ENCODE measurements at regions not wholly inside any gene's neighbourhood (a gene's known extent, or its start where the extent isn't known, plus 50 kb on each side); places are given as distances from the start of the nearest gene placed in this dataset.

DNA sequence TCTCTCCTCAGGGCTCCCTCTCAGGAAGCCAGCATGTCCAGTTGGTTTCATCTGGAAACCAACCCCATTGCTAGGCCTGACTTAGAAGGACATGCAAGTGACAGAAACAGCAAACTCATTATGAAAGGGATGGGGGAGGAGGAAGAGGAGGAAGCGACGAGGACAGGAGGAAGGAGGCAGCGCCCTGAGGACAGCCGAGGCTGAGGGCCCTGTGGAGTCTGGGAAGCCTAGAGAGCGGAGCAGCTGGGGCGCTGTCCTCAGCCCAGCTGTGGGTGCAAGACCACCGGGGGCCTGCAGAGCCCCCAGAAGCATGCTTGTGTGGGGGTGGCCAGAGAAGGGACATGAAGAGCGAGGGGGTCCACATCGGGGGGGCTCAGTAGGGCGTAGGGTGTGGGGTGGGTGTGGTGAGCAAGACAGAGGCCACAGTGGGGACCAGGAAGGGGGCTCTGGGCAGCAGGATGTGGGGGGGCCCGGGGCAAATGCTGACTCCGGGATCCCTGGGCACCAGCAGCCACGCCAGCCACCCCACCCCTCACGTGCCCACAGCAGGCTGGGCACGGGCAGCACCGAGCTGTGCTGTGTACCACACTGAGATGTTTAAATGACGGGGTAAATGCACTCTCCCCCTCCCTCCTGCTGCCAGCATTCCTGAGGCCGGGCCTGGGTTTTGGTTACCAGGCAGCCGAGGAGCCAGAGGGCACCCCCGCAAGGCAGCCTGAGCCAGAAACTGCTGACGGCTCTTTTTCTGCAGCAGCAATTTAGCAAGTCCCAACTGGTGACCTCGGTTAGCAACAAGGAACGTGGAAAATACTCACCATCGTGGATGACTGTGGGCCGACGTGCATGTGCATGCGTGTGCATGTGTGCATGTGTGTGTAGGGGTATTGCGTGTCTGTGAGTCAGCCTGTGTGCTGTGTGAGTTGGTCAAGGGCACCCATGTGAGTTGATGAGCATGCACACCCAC is 82.7 kb upstream of the LINC01488 start:
- Histone ChIP-seq H3K4me3 (replicated peaks in 1 of 2; ENCODE audit: low read depth in 1 of 2, low read length in 2 of 2) (no peak overlapping the region), H3K9me3 (ENCODE audit: control insufficient read depth in 1 of 2, insufficient read depth in 1 of 2, low read depth in 1 of 2, low read length in 2 of 2) (no peaks in the 10 kb centered on the region; a peak in 1 of 4 replicates), H3K36me3 (ENCODE audit: control insufficient read depth in 1 of 2, insufficient read depth in 2 of 2, low read length in 2 of 2) (no peaks in the 10 kb centered on the region), H3K9ac (ENCODE audit: low read length) (no peak overlapping the region), H3K27ac (ENCODE audit: low read depth, low read length) (no peak overlapping the region), H3K4me1 (ENCODE audit: control insufficient read depth in 1 of 2, insufficient read depth in 2 of 2, low read length in 2 of 2) (peaks cover 0 to 16% of the 10 kb centered on the region in 2 experiments; a peak in 1 of 4 replicates), H3K79me2 (ENCODE audit: insufficient read depth, low read length) (no peaks in the 10 kb centered on the region), H4K20me1 (ENCODE audit: insufficient read depth) (no peaks in the 10 kb centered on the region), H3K27me3 (ENCODE audit: insufficient read depth, low read length) (no peaks in the 10 kb centered on the region), H3K4me2 (ENCODE audit: low read length) (no peak overlapping the region), H3K9me2 (ENCODE audit: insufficient read depth) (no peaks in the 10 kb centered on the region), H2AFZ (ENCODE audit: low read depth, low read length, poor library complexity, severe bottlenecking) (no peak overlapping the region)
- ChIA-PET RAD21 (ENCODE audit: low non-redundant PET in 1 of 2, low total read pairs in 2 of 2, uncharacterized antibody in 2 of 2, unreplicated experiment in 2 of 2) (no interaction called here), CTCF (no interaction called here), POLR2A (no interaction called here)
- BruUV-seq (replicated peaks): no TSS peak
- TF ChIP-seq EGR1 (IDR thresholded peaks at IDR 0.05; ENCODE audit: low read depth): no peak
- TF ChIP-seq SRF (IDR thresholded peaks at IDR 0.05; ENCODE audit: low read depth): no peak
- no peak for TF ChIP-seq YY1 (IDR thresholded peaks at IDR 0.05; ENCODE audit: extremely low read depth, insufficient replicate concordance, low read depth, low read length)
- no peak for TF ChIP-seq POLR2AphosphoS5 (IDR thresholded peaks at IDR 0.05; ENCODE audit: low read depth, low read length)
- no peak for TF ChIP-seq SIN3A (IDR thresholded peaks at IDR 0.05; ENCODE audit: low read depth)
- intact Hi-C loops (cut with micrococcal nuclease): no loop called here
- ATAC-seq (no peak), DNase-seq (ENCODE audit: low read depth, low spot score) (no peak)

- H4K20me1 ChIP-seq (ENCODE audit: insufficient read depth): no peaks in the 10 kb centered on the region
- no TSS peak for BruUV-seq (replicated peaks)
- H3K9ac ChIP-seq (ENCODE audit: low read length): no peak overlapping the region
- H3K36me3 ChIP-seq (ENCODE audit: control insufficient read depth in 1 of 2, insufficient read depth in 2 of 2, low read length in 2 of 2): no peaks in the 10 kb centered on the region
- DNase-seq (ENCODE audit: low read depth, low spot score) (no peak), ATAC-seq (no peak)
- H3K4me1 ChIP-seq (ENCODE audit: control insufficient read depth in 1 of 2, insufficient read depth in 2 of 2, low read length in 2 of 2): peaks cover 0 to 12% of the 10 kb centered on the region in 2 experiments; a peak in 1 of 4 replicates
- ChIA-PET CTCF (no interaction called here), RAD21 (ENCODE audit: low non-redundant PET in 1 of 2, low total read pairs in 2 of 2, uncharacterized antibody in 2 of 2, unreplicated experiment in 2 of 2) (no interaction called here), POLR2A (no interaction called here)
- H3K27ac ChIP-seq (ENCODE audit: low read depth, low read length): no peak overlapping the region
- no peaks in the 10 kb centered on the region for H3K79me2 ChIP-seq (ENCODE audit: insufficient read depth, low read length)
- H3K4me2 ChIP-seq (ENCODE audit: low read length): no peak overlapping the region
- H3K9me3 ChIP-seq (ENCODE audit: control insufficient read depth in 1 of 2, insufficient read depth in 1 of 2, low read depth in 1 of 2, low read length in 2 of 2): no peaks in the 10 kb centered on the region; a peak in 1 of 4 replicates
- no peaks in the 10 kb centered on the region for H3K27me3 ChIP-seq (ENCODE audit: insufficient read depth, low read length)
- no peak overlapping the region for H2AFZ ChIP-seq (ENCODE audit: low read depth, low read length, poor library complexity, severe bottlenecking)
- H3K9me2 ChIP-seq (ENCODE audit: insufficient read depth): no peaks in the 10 kb centered on the region
- no peak overlapping the region for H3K4me3 ChIP-seq (replicated peaks in 1 of 2; ENCODE audit: low read depth in 1 of 2, low read length in 2 of 2)
- intact Hi-C loops (cut with micrococcal nuclease): no loop called here
- TF ChIP-seq ZNF274 (IDR thresholded peaks at IDR 0.05; ENCODE audit: low read depth, low read length): no peak
- no peak for TF ChIP-seq FOSL1 (IDR thresholded peaks at IDR 0.05; ENCODE audit: low read depth)
- no peak for TF ChIP-seq ELF1 (IDR thresholded peaks at IDR 0.05; ENCODE audit: borderline replicate concordance, low read depth)
- TF ChIP-seq, protein P1, sequence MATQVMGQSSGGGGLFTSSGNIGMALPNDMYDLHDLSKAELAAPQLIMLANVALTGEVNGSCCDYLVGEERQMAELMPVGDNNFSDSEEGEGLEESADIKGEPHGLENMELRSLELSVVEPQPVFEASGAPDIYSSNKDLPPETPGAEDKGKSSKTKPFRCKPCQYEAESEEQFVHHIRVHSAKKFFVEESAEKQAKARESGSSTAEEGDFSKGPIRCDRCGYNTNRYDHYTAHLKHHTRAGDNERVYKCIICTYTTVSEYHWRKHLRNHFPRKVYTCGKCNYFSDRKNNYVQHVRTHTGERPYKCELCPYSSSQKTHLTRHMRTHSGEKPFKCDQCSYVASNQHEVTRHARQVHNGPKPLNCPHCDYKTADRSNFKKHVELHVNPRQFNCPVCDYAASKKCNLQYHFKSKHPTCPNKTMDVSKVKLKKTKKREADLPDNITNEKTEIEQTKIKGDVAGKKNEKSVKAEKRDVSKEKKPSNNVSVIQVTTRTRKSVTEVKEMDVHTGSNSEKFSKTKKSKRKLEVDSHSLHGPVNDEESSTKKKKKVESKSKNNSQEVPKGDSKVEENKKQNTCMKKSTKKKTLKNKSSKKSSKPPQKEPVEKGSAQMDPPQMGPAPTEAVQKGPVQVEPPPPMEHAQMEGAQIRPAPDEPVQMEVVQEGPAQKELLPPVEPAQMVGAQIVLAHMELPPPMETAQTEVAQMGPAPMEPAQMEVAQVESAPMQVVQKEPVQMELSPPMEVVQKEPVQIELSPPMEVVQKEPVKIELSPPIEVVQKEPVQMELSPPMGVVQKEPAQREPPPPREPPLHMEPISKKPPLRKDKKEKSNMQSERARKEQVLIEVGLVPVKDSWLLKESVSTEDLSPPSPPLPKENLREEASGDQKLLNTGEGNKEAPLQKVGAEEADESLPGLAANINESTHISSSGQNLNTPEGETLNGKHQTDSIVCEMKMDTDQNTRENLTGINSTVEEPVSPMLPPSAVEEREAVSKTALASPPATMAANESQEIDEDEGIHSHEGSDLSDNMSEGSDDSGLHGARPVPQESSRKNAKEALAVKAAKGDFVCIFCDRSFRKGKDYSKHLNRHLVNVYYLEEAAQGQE (IDR thresholded peaks at IDR 0.05; ENCODE audit: low read depth): no peak
- no peak for TF ChIP-seq ZFX (IDR thresholded peaks at IDR 0.05)
- no peak for TF ChIP-seq CBX3 (IDR thresholded peaks at IDR 0.05; ENCODE audit: low read depth)
- no peak for TF ChIP-seq CEBPB (IDR thresholded peaks at IDR 0.05; ENCODE audit: low read depth)
- TF ChIP-seq POLR2AphosphoS5 (IDR thresholded peaks at IDR 0.05; ENCODE audit: low read depth, low read length): no peak
- TF ChIP-seq JUND (IDR thresholded peaks at IDR 0.05): no peak
- no peak for TF ChIP-seq EZH2 (IDR thresholded peaks at IDR 0.05)
- TF ChIP-seq CTCF (IDR thresholded peaks at IDR 0.05 in 2 of 3, conservative IDR thresholded peaks at IDR 0.05 in 1 of 3; ENCODE audit: borderline replicate concordance in 1 of 3, insufficient read depth in 1 of 3, low read depth in 2 of 3, low read length in 2 of 3): no peak
- no peak for TF ChIP-seq EGR1 (IDR thresholded peaks at IDR 0.05; ENCODE audit: low read depth)
Observed at GRCh38 chr11:69400140-69400539, 81.3 kb upstream of the LINC01488 start.
